Left cardiac atrium (tissue), 4 donors: ENCODE measurements at regions not wholly inside any gene's neighbourhood (a gene's known extent, or its start where the extent isn't known, plus 50 kb on each side); places are given as distances from the start of the nearest gene placed in this dataset.
A peak's percentile ranks its signal among the peaks of the same experiment; 100 is the strongest.
"Not testable (repeated sequence)": the region's sequence is repeated elsewhere in the genome, so short reads cannot be mapped to it uniquely, and the experiment has no call there.

Experiments used
- ATAC-seq, 2 donors: fragments of 200-7000 bp; cut with Tn5 transposase; one replicate each; pipeline ENCODE4 v1.9.1; 2020; ENCODE audit warnings: mild to moderate bottlenecking in 2 of 2, moderate library complexity in 2 of 2
- DNase-seq: peaks from one replicate; pipeline ENCODE4 v3.0.0-alpha.2; 2020
- intact Hi-C, 2 donors: fragments of 100-400 bp; cut with DNase I; formaldehyde crosslinking; loops; one replicate each; pipeline versions ENCODE4 v1.14.1 to v1.15.1; 2022 to 2023
- donor health status: DM: no; HTN: yes; CAD: no.
- donor health status: DM: no; HTN: yes; CAD: no; lungs with severe emphysema.
- donor health status: DM: yes; HTN: yes; CAD: no.
- donor health status: Dilated cardiomyopathy.

GRCh38 chr20:53654521-53654920, 60.9 kb upstream of the ZNF217 start:
- ATAC-seq, DNase-seq, intact Hi-C loops: not testable (repeated sequence)

GRCh38 chr20:53652859-53653517, 59.3 kb upstream of the ZNF217 start:
- no peak for DNase-seq
- intact Hi-C loops = no loop called here
- ATAC-seq = peak in 1 of 2 donors; percentile 35

DNA sequence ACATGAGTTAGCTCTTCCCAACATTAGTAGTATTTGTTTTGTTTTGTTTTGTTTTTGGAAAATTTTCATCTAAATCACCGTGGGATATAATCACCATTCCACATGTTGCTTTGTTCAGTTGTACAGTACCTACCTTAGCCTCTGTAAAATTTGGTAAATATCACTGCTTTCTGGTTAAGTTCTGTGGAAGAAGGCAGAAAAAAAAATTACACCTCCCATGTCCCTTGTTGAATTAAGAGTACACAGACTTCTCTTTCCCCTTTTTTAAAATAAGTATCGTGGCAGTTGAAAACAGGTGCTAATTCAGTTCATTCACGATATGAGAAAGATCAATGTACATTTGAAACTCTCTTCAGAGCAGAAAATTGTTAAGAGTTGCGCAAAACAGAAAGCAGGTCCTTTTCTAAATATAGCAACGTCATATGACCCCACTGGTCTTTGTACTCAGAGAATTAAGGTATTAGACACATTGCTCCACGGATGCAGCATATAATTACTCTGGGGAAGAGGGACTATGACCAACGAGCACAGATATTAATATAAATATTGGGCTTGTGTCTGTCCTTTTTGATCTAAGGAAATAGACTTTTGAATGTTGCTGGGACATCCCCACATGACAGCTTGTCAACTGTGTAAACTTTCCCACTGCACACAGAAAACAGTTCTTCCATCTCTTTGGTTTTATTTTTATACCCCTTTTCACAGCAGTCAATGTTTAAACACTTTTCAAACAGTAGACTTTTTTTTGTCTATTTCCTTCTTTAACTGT, 58.6 kb upstream of the ZNF217 start:
- ATAC-seq = peak; percentile 41 to 51
- intact Hi-C loops = no loop called here
- DNase-seq = no peak

DNA sequence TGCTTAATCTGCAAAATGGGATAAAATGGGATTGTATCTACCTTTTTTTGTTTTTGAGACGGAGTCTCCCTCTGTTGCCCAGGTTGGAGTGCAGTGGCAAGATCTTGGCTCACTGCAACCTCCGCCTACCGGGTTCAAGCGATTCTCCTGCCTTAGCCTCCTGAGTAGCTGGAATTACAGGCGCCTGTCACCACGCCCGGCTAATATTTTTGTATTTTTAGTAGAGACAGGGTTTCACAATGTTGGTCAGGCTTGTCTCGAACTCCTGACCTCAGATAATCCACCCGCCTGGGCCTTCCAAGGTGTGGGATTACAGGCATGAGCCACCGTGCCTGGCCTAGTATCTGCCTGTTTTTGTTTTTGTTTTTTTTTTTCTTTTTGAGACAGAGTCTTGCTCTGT, 55.9 kb upstream of the ZNF217 start:
- DNase-seq, ATAC-seq, intact Hi-C loops: not testable (repeated sequence)

DNA sequence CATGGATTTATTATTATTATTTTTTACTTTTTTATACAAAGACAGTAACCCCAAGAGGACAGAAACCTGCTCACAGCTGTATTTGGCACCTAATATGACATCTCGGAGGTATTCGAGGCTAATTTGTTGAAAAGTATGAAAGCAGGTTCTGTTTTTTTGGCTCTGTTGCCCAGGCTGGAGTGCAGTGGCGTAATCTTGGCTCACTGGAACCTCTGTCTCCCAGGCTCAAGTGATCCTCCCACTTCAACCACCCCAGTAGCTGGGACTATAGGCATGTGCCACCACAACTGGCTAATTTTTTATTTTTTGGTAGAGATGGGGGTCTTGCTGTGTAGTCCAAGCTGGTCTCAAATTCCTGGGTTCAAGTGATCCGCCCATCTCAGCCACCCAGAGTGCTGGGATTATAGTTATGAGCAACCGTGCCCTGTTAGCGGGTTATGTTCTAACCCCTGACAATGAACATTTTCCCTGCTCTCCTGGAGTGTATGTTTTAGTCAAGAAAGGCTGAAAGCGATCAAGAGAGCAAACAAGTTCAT, 53.7 kb upstream of the ZNF217 start:
- intact Hi-C loops = no loop called here
- ATAC-seq (no peak), DNase-seq (no peak)

- intact Hi-C loops = no loop called here
- DNase-seq = no peak
- no peak for ATAC-seq
These were observed 52.9 kb upstream of the ZNF217 start for GRCh38 chr20:53646550-53646949.

DNA sequence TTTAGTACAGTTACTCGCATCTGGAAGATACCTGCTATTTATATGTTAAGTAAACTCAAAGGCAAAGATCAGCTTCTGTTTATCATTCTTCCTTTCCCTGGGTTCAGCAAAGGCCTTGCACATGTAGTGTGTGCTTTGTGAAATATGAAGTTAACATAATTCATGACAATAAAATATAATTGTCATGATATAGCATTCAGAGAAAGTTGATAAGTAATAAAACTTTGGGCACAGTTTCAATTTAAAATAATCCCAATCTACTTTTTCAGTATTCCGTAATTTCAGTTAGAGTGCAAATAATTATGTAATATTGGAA, 51.9 kb upstream of the ZNF217 start:
- intact Hi-C loops = no loop called here
- DNase-seq = no peak
- no peak for ATAC-seq

DNA sequence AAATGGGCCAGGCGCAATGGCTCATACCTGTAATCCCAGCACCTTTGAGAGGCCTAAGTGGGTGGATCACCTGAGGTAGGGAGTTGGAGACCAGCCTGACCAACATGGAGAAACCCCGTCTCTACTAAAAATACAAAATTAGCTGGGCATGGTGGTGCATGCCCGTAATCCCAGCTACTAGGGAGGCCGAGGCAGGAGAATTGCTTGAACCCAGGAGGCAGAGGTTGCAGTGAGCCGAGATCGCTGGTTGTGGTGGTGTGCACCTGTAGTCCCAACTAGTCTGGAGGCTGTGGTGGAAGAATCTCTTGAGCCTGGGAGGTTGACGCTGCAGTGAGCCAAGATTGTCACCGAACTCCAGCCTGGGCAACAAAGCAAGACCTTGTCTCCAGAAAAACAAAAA, 50.5 kb upstream of the ZNF217 start:
- intact Hi-C loops, ATAC-seq, DNase-seq: not testable (repeated sequence)
